RWPE2 (cell line): ENCODE measurements at regions not wholly inside any gene's neighbourhood (a gene's known extent, or its start where the extent isn't known, plus 50 kb on each side); places are given as distances from the start of the nearest gene placed in this dataset.

ENCODE experiments used
- ATAC-seq: fragments of 200-7000 bp; cut with Tn5 transposase; 3 replicates; pipeline ENCODE4 v1.9.1; 2021; ENCODE audit warnings: low read depth
- DNase-seq: peaks from one replicate; pipeline ENCODE4 v3.0.0-alpha.2; 2020; ENCODE audit warnings: low spot score
- H3K27ac ChIP-seq: fragments of 450-650 bp; 2 replicates; pipeline ENCODE4 v1.5.1; 2017; ENCODE audit warnings: mild to moderate bottlenecking; ENCODE audit not compliant: poor library complexity, severe bottlenecking
- H3K27me3 ChIP-seq: fragments of 250-450 bp; sonication (Bioruptor Pico); 2 replicates; pipeline ENCODE4 v1.5.1; 2021; ENCODE audit warnings: mild to moderate bottlenecking, moderate library complexity; ENCODE audit not compliant: insufficient read depth, poor library complexity, severe bottlenecking
- H3K36me3 ChIP-seq: fragments of 250-450 bp; sonication (Bioruptor Pico); 2 replicates; pipeline ENCODE4 v1.5.1; 2020; ENCODE audit warnings: low read depth, mild to moderate bottlenecking, moderate library complexity
- H3K4me1 ChIP-seq: fragments of 250-450 bp; sonication (Bioruptor Pico); 2 replicates; pipeline ENCODE4 v1.5.1; 2021; ENCODE audit warnings: mild to moderate bottlenecking, moderate library complexity; ENCODE audit not compliant: insufficient read depth, poor library complexity, severe bottlenecking
- H3K4me3 ChIP-seq: fragments of 250-450 bp; sonication (Bioruptor Pico); 2 replicates; pipeline ENCODE4 v1.5.1; 2021; ENCODE audit warnings: mild to moderate bottlenecking, moderate library complexity; ENCODE audit not compliant: severe bottlenecking
- H3K9me3 ChIP-seq: fragments of 250-450 bp; sonication (Bioruptor Pico); 2 replicates; pipeline ENCODE4 v1.5.1; 2021; ENCODE audit warnings: mild to moderate bottlenecking, moderate library complexity; ENCODE audit not compliant: severe bottlenecking
- TF ChIP-seq, protein P1 (sequence below): fragments of 450-650 bp; IDR thresholded peaks from one replicate; pipeline ENCODE4 v1.5.1; 2017; ENCODE audit warnings: mild to moderate bottlenecking, moderate library complexity; ENCODE audit not compliant: poor library complexity, severe bottlenecking

DNA sequence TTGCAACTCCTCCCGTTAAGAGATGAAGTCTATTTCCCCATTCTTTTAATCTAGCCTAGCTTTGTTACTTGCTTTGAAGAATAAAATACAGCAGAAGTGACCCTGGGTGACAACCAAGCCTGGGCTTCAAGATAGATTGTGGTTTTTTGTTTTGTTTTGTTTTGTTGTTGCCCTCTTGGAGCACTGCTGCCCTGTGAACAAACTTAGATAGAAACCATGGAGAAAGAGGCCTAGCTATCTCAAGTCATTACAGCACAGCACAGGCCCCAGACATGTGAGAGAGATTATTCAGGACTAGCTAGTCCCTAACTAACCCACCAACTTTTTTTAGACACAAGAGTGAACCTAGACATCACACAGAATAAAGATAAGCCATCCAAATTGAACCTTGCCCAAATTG, 475.2 kb downstream of the EPHA7 start:
- no peak for DNase-seq
- Histone ChIP-seq H3K36me3 (no peaks in the 10 kb centered on the region), H3K4me3 (no peak overlapping the region), H3K4me1 (no peaks in the 10 kb centered on the region), H3K27me3 (no peaks in the 10 kb centered on the region), H3K27ac (no peak overlapping the region), H3K9me3 (no peaks in the 10 kb centered on the region)
- ATAC-seq, result no peak
- TF ChIP-seq, protein P1, sequence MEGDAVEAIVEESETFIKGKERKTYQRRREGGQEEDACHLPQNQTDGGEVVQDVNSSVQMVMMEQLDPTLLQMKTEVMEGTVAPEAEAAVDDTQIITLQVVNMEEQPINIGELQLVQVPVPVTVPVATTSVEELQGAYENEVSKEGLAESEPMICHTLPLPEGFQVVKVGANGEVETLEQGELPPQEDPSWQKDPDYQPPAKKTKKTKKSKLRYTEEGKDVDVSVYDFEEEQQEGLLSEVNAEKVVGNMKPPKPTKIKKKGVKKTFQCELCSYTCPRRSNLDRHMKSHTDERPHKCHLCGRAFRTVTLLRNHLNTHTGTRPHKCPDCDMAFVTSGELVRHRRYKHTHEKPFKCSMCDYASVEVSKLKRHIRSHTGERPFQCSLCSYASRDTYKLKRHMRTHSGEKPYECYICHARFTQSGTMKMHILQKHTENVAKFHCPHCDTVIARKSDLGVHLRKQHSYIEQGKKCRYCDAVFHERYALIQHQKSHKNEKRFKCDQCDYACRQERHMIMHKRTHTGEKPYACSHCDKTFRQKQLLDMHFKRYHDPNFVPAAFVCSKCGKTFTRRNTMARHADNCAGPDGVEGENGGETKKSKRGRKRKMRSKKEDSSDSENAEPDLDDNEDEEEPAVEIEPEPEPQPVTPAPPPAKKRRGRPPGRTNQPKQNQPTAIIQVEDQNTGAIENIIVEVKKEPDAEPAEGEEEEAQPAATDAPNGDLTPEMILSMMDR, result no peak

DNA sequence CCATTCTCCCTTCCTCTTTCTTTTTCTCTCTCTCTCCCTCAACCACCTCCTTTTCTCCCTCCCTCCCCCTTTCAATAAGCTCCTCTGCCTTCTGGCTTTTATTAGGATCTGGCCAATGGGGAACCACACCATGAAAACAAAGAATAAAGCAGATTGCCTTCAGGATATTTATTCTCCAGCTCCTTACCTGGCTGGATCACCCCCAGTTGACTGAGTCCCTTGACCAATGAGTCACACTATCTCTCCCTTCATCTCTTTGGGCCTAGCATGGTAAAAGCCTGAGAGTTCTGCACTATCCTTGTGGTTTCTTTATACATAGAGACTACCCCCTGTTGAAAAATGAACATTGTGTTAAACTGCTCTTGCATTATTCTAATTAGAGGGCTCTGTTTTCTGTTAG, 476.8 kb downstream of the EPHA7 start:
- TF ChIP-seq, protein P1, result no peak
- Histone ChIP-seq H3K9me3 (no peaks in the 10 kb centered on the region), H3K27me3 (no peaks in the 10 kb centered on the region), H3K4me1 (no peaks in the 10 kb centered on the region), H3K4me3 (no peak overlapping the region), H3K27ac (no peak overlapping the region), H3K36me3 (no peaks in the 10 kb centered on the region)
- ATAC-seq (no peak), DNase-seq (no peak)

DNA sequence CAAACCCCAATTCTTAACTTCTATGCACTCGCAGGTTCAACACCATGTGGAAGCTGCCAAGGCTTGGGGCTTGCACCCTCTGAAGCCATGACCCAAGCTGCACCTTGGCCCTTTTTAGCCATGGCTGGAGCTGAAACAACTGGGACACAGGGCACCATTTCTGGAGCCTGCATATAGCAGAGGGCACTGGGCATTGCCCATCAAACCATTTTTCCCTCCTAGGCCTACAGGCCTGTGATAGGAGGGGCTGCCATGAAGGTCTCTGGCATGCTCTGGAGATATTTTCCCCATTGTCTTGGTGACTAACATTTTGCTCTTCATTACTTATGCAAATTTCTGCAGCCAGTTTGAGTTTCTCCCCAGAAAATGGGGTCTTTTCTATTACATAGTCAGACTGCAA, 484.7 kb downstream of the EPHA7 start:
- ATAC-seq (no peak), DNase-seq (no peak)
- H3K27ac ChIP-seq, result no peak overlapping the region
- H3K27me3 ChIP-seq, result no peaks in the 10 kb centered on the region
- no peaks in the 10 kb centered on the region for H3K36me3 ChIP-seq
- TF ChIP-seq, protein P1, result no peak
- no peak overlapping the region for H3K4me3 ChIP-seq
- no peaks in the 10 kb centered on the region for H3K4me1 ChIP-seq
- peaks cover 2% of the 10 kb centered on the region for H3K9me3 ChIP-seq

DNA sequence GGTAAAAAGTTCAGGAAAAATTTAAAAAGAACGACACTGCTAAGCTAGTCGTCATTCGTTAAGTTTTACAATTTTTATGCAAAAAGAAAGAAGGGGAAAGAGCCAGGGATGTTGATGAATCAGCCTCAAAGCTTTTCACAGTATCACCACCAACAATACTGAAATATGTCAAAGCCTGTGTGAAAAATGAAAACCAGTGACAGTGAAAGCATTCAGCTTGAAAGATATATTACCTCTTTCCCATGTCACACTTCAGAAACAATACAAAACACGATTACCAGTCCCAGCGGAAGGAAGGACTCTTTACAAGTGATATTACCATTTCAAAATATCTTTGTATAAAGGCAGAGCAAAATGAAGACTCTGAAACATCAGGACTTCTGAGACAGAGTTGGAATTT, 489.2 kb downstream of the EPHA7 start:
- Histone ChIP-seq H3K27me3 (no peaks in the 10 kb centered on the region), H3K36me3 (no peaks in the 10 kb centered on the region), H3K27ac (no peak overlapping the region), H3K9me3 (peaks cover 2% of the 10 kb centered on the region), H3K4me3 (no peak overlapping the region), H3K4me1 (no peaks in the 10 kb centered on the region)
- ATAC-seq (no peak), DNase-seq (no peak)
- TF ChIP-seq, protein P1, result no peak

DNA sequence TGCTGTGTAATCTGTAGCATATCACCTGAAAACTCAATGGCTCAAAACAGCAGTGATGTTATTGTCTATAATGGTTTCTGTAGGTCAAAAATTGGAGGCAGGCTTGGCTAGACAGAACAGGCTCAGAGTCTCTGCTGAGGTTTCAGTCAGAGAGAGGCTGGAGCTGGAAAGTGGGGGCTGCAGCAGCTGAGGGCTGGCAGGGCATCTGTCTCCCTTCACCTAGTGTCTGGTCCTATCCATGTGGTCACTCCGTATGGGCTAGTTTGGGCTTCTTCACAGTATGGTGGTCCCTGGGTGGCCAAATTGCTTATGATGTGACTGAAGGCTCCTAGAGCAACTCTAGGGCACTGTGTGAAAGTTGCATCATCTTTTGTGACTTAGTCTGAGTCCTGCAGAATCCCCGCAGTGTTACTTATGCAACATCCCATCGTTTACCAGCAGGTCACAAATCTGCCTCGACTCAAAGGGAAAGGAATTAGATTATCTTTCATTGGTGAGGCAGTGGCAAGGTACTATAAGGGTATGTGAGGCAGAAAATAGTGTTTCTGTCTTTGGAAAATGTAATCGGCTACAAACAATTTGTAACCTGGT, 497.0 kb downstream of the EPHA7 start:
- Histone ChIP-seq H3K4me1 (no peaks in the 10 kb centered on the region), H3K27ac (no peak overlapping the region), H3K36me3 (no peaks in the 10 kb centered on the region), H3K9me3 (no peaks in the 10 kb centered on the region), H3K4me3 (no peak overlapping the region), H3K27me3 (no peaks in the 10 kb centered on the region)
- TF ChIP-seq, protein P1, result no peak
- ATAC-seq (no peak), DNase-seq (no peak)
